Mesodermal cell (in vitro differentiated cells): ENCODE measurements at regions not wholly inside any gene's neighbourhood (a gene's known extent, or its start where the extent isn't known, plus 50 kb on each side); places are given as distances from the start of the nearest gene placed in this dataset.

Experiments used
- H3K27ac ChIP-seq: 2 replicates; pipeline ENCODE4 v1.7.0; 2013; ENCODE audit warnings: mild to moderate bottlenecking, low read depth, low read length, moderate library complexity; ENCODE audit not compliant: severe bottlenecking
- H3K36me3 ChIP-seq: 2 replicates; pipeline ENCODE4 v1.7.1; 2013; ENCODE audit warnings: mild to moderate bottlenecking, low read length, moderate library complexity; ENCODE audit not compliant: control insufficient read depth, insufficient read depth
- H3K4me1 ChIP-seq: one replicate; pipeline ENCODE4 v1.7.1; 2013; ENCODE audit warnings: mild to moderate bottlenecking, low read length; ENCODE audit not compliant: insufficient read depth, control insufficient read depth, poor library complexity, severe bottlenecking
- H3K4me3 ChIP-seq: 2 replicates; pipeline ENCODE4 v1.7.0; 2013; ENCODE audit warnings: low read length, control low read depth, mild to moderate bottlenecking; ENCODE audit not compliant: insufficient read depth, poor library complexity, severe bottlenecking; ENCODE audit errors: extremely low read depth
- H3K9me3 ChIP-seq: 2 replicates; pipeline ENCODE4 v1.7.1; 2013; ENCODE audit warnings: mild to moderate bottlenecking, low read length, moderate library complexity; ENCODE audit not compliant: control insufficient read depth
- WGBS, 2 experiments: methylation state at CpG; one replicate each; pipeline ENCODE4 v1.1.5; 2013; ENCODE audit warnings: missing lambda C conversion rate in 2 of 2; ENCODE audit not compliant: insufficient coverage in 2 of 2; 5-methylcytosine and 5-hydroxymethylcytosine counted together

DNA sequence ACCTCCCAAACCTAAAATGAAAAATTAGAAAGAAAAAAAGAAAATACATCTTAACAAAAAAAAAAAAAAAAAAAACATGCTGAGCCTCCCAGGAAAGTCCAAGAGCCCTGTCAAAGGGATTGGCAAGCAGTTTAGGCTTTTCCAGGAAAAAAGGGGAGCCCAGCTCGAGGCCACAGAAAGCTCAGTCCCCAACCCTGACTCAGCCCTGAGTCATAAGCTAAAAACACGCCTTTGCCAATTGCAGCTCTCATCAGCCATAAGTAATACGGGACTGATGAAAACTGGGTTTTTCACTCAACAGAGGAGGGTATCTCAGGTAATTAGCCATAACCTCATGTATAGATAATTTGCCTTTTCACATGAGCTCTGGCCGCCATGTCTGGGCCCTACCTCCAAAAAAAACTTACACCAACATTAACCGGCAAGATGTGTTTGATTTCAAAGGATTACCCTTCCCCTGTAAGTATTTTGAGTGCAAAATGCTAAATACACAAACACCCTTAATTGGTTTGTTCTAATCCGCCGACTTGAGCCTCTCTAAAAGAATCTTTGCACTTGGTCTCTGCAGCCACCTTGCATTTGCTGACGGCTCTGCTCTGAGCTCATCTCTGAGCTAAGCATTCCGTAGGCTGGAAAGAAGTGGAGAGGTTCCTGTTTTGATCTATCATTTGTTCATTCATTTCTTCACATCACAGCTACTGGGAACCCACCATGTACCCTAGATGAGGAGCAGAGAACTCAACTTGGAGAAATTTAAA lies 319.2 kb downstream of the BCL11B start:
- Histone ChIP-seq H3K4me3 (no peak overlapping the region), H3K36me3 (no peaks in the 10 kb centered on the region), H3K4me1 (peaks cover 10% of the 10 kb centered on the region), H3K27ac (no peak overlapping the region), H3K9me3 (no peaks in the 10 kb centered on the region)
- WGBS, 2 experiments: 87 to 97% methylated on average over 2 to 5 of the region's 9 CpGs

DNA sequence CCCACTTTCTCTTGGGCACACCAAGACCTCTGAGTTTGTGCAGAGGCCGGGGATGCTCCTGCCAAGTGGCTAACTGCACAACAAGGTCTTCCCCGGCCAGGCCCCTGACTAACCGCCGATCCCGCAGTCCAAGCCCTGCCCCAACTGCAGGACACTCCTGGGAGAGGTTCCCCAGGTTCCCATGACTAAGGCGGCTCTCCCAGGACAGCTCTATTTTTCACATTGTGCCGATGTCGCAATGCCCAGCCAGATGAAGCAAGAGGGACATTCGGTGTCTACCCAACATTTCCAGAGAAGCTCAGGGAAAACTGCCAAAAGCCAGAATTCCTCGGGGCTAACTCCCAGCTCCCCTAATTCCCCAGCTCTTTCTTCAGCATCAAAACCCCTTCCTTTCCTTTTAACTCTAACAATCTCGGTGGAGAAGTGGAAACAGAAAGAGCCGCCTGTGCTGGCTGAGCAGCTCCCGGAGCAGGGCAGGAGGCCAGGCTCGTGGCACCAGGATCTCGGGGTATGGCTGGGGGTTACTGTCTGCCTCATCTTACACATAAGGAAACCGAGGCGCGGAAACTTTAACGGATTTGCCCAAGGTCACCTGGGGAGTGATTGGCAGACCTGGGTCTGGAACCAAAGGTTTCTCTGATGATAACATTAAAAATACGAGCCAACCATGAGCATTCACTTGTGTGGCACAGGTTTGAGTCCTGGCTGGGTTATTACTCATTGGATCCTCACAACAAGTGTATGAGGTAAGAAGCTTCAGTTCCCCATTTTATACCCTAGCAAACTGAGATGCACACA lies 318.2 kb downstream of the BCL11B start:
- Histone ChIP-seq H3K4me1 (peaks cover 9% of the 10 kb centered on the region), H3K4me3 (no peak overlapping the region), H3K9me3 (no peaks in the 10 kb centered on the region), H3K27ac (no peak overlapping the region), H3K36me3 (no peaks in the 10 kb centered on the region)
- 93% methylated on average over 14 to 20 of the region's 20 CpGs for WGBS, 2 experiments

DNA sequence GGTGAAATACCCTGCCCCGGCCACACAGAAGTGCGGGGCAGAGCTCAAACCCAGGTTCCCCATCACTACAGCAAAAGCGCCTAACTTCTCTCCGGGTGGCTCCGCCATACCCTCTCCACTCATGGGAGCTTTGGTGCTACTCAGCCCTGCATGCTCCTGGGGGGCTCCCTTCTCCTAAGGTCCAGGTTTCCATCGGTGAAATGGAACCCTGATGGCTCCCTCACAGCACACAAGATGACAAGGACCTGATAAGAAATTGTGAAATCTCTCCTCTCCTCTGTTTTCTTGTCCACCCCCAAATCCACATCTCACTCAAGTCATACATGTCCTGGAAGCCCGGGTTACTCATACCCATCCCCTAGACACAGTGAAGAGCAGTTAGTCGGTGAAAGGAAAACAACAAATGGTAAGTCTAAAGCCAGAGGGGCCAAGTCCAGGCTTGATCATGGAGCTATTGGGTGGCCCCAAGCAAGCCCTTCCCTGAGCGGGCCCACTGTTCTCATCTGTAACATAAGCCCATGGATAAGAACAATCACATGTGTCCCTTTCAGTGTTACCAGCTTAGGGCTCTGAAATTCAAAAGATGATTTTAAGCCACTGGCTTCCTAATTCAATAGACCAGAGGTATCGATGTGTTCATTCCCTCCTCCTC lies 317.5 kb downstream of the BCL11B start:
- H3K4me3 ChIP-seq: no peak overlapping the region
- 91 to 98% methylated on average over 6 to 7 of the region's 10 CpGs for WGBS, 2 experiments
- no peaks in the 10 kb centered on the region for H3K9me3 ChIP-seq
- H3K36me3 ChIP-seq: no peaks in the 10 kb centered on the region
- H3K4me1 ChIP-seq: peaks cover 5% of the 10 kb centered on the region
- H3K27ac ChIP-seq: no peak overlapping the region

DNA sequence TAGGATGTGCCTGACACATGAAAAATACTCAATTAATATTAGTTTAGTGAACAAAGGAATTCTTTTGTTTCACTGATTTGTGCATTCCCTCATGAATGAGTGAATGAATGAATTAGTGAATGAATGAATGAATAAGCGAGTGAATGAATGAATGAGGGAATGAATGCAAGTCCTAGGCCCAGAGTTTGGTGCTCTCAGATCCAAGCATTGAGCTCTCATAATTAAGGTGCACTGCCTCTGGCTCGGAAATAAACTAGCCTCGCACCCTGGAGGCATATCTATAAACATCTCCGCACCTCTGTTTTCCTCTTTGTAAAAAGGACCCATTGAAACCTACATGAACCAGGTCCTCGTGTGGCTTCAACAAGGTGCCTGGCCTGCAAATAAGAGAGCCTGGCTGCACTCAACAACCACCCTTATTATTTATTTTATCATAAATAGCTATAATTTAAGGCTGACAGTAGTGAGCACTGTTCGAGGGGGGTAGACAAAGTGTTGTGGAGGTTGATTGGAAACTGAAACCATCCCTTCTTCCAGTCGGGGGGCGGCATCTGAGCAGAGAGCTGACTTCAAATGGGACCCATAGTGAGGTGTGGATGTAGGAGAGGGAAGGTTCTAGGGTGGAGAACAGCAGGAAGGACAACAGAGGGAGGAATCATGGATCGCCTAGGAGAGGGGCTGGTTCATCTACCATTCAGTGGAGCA lies 316.8 kb downstream of the BCL11B start:
- Histone ChIP-seq H3K4me3 (no peak overlapping the region), H3K36me3 (no peaks in the 10 kb centered on the region), H3K4me1 (peaks cover 5% of the 10 kb centered on the region), H3K27ac (no peak overlapping the region), H3K9me3 (no peaks in the 10 kb centered on the region)
- 80 to 98% methylated on average over 6 to 7 of the region's 9 CpGs for WGBS, 2 experiments

DNA sequence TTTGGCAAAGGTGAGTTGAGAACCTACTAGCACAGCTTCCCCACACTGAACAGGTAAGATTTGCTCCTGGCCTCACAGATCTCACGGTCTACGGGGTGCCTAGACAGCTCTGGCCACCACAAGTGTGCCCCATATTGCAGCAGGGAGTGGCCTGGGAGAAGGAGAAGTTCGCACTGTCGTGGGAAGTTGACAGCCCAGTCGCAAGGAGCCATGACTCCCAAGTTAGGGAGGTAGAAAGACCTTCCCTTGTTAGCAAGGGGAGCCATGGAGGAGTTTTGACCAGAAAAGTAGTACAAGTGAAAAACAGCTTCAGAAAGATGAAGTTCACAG lies 316.3 kb downstream of the BCL11B start:
- 87 to 96% methylated on average over 3 to 4 of the region's 5 CpGs for WGBS, 2 experiments
- Histone ChIP-seq H3K9me3 (no peaks in the 10 kb centered on the region), H3K4me3 (no peak overlapping the region), H3K4me1 (peaks cover 5% of the 10 kb centered on the region), H3K36me3 (no peaks in the 10 kb centered on the region), H3K27ac (no peak overlapping the region)

DNA sequence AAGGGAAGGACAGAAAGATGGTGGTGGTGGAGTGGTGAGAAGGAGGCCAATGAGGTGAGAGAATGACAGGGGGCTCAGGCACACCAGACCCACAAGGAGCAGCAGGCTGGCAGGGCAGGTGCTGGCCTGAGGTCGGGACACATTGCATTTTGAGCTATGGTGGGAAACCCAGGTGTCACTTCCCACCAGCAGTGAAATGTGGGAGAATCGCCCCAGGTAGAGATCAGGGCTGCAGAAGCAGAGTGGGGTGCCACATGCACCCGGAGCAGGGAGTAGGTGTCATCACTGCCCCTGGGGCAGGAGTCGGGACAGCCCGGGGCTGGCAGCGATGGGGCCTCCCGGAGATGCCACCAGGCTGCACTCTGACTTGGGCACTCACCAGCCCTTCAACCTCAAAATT lies 315.8 kb downstream of the BCL11B start:
- Histone ChIP-seq H3K9me3 (no peaks in the 10 kb centered on the region), H3K27ac (no peak overlapping the region), H3K4me1 (peaks cover 5% of the 10 kb centered on the region), H3K36me3 (no peaks in the 10 kb centered on the region), H3K4me3 (no peak overlapping the region)
- WGBS, 2 experiments: 90 to 94% methylated on average over 2 to 6 of the region's 7 CpGs

DNA sequence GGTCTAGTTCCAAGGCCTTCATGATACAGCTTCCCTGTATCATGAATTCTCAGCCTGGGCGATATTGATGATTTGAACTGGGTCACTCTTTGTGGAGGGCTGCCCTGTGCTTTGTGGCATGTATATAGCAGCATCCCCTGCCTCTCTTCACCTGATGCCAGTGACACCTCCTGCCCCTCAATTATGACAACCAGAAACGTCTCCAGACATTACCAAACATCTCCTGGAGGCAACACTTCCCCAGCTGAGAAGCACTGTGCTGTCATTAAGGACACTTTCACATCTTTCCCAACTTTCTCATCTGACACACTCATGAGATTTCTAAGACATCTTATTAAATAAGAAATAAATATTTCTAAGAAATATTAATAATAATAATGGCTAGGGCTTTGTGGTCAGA lies 315.3 kb downstream of the BCL11B start:
- 60 to 100% methylated on average over 1 to 2 of the region's 2 CpGs for WGBS, 2 experiments
- Histone ChIP-seq H3K4me3 (no peak overlapping the region), H3K9me3 (no peaks in the 10 kb centered on the region), H3K27ac (no peak overlapping the region), H3K4me1 (peaks cover 5% of the 10 kb centered on the region), H3K36me3 (no peaks in the 10 kb centered on the region)

DNA sequence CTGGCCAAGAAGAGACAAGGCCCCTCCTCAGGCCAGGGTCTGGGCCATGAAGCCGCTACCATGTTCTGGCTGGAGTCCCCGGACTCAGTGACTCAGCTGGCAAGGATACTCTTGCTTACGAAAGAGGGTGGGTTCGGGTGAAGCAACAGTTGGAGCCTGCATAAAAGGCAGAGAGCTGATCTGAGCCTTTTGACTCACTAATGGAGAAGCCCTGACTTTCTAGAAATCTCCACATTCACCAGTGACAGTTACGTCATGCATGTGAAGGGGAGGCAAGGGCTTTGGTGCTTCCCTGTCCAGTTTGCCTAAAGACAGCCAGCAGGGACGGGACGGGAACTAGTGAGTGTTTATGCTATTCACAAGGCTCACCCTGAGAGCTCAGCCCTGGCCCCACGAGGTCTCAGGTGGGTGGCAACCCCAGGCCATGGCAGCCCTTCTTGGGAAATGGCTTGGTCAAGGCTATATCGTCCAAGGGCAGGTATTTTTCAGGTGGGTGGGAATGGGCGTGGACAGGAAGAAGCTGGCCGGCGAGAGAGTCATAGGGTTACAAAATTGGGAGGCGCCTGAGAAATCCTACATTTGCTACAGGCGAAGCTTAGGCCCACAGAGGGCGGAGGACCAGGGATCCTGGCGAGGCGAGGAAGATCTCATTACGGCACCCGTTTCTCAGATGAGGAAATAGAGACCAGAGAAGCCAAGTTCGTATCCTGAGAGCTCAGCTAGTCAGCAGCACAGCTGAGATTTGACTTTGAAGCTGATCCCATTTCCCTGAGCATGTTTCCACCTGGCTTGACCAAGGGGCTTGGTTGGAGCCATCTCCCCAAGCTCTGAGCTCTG lies 314.6 kb downstream of the BCL11B start:
- 86 to 89% methylated on average over 17 to 20 of the region's 20 CpGs for WGBS, 2 experiments
- H3K9me3 ChIP-seq: no peaks in the 10 kb centered on the region
- H3K36me3 ChIP-seq: no peaks in the 10 kb centered on the region
- H3K4me3 ChIP-seq: no peak overlapping the region
- peaks cover 5% of the 10 kb centered on the region for H3K4me1 ChIP-seq
- H3K27ac ChIP-seq: no peak overlapping the region

DNA sequence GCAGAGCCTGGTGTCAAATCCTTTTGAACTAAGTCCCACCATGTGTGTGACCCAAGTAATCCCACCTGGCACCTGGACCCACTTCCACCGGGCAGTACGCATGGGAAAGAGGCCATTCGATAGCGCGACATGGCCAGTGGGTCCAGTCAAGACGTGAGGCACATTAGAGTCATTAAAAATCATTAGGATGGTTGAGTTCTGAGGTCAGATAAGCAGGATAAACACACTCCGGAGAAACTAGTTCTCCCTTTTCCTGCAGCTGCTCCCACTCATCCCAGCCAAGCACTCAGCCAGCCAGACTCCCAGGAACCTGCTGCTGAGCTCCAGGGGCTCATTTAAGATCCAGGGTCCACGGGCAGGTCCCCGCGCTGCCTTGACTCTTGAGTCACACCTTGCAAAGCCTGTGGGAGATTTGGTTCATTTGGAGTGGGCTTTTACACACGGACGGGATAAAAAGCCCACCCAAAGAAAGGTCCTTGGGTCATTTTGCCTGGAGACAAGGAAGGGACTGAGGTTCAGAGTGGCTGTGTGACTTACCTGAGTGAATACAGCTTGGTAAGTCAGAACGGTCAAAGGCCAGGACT lies 313.9 kb downstream of the BCL11B start:
- no peaks in the 10 kb centered on the region for H3K36me3 ChIP-seq
- no peak overlapping the region for H3K27ac ChIP-seq
- no peaks in the 10 kb centered on the region for H3K9me3 ChIP-seq
- 85% methylated on average over 12 to 13 of the region's 13 CpGs for WGBS, 2 experiments
- no peak overlapping the region for H3K4me3 ChIP-seq
- H3K4me1 ChIP-seq: no peaks in the 10 kb centered on the region
